ENCODE measurements at regions not wholly inside any gene's neighbourhood (a gene's known extent, or its start where the extent isn't known, plus 50 kb on each side); places are given as distances from the start of the nearest gene placed in this dataset.

DNA sequence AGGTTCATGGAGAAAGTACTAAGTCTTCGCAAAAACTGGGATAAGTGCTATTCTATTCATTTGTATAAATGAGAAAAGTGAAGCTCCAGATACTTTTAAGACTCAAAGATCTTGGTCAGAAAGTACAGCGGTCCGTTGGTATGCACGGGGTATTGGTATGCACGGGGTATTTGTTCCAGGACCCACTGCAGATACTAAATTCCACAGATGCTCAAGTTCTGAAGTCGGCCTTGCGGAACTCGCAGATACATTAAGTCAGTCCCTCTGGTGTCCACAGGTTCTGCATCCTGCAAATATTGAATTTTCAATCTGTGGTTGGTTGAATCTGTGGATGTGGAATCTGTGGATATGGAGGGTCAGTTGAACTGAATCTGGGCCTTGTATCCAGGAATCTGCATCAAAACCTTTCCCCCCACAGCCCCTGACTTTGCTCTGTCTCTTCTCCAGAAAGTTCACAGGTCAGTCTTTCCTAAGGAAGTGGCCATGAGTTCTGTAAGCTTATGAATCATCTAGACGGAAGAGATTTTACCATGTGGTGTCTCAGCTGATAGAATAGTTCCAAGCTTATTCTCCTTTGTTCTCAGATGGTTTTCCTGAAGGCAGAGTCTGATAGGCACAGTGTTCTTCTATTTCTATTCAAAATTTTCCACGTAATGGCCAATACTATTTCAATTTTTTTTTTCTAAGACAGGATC is 274.7 kb downstream of the NEDD1 start:
- no peak for DNase-seq (ENCODE audit: low spot score)

- DNase-seq (ENCODE audit: low spot score) = no peak
Observed at GRCh38 chr12:97182769-97183168, 275.7 kb downstream of the NEDD1 start.

DNA sequence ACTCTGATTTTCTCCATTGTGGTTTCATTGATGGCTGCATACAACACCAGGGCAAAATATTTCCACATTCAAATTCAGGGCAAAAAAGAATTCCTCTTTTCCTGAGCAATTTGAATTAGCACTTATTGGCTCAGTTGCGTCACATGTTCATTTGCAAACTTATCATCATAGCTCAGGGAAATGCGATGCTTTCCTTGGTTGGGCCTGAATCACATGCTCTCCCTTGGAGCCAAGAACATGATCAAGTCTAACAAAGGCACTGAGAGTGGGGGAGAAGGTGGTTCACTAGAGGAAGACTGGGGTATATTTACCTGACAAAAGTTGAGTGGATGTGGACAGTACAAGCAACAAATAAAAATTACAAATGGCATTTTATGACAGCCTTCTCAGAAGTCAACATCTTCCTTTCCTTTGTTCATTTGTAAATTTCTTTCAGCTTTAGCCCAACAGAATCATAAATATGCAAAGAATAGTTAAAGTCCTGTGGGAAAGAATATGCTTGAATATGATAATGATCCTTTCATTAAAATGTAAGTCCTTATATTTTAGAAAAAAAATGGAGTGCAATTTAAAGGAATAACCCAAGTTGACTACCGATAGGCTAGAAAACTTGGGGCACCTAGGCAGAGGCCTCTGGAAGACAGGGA is 277.2 kb downstream of the NEDD1 start:
- no peak for DNase-seq (ENCODE audit: low spot score)

- DNase-seq (ENCODE audit: low spot score) = no peak
Observed at GRCh38 chr12:97185567-97185966, 277.0 kb upstream of the RMST start.

GRCh38 chr12:97194546-97194945 is 268.1 kb upstream of the RMST start:
- DNase-seq (ENCODE audit: low spot score) = no peak

GRCh38 chr12:97200181-97200580 is 262.4 kb upstream of the RMST start:
- no peak for DNase-seq (ENCODE audit: low spot score)

GRCh38 chr12:97203408-97203807 is 259.2 kb upstream of the RMST start:
- DNase-seq (ENCODE audit: low spot score) = no peak

DNA sequence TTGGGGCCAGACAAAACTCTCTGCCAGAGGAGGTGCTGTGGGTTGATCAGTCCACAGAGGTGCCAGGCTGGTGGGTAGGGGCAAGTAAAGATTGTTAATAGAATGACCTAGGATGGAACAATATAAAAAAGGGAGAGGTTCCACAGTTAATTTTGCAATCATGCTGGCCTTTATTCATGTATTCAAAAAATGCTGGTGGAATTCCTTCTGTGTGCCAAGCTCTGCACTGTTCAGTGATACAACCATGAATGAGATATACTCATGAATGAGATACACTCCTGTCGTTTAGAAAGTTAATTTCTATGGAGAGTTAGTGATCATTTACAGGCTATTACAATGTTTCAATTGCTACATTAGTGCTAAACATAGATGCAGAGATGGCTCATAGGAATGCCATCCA is 252.6 kb upstream of the RMST start:
- no peak for DNase-seq (ENCODE audit: low spot score)

GRCh38 chr12:97211416-97211930 is 251.1 kb upstream of the RMST start:
- DNase-seq (ENCODE audit: low spot score) = no peak

DNA sequence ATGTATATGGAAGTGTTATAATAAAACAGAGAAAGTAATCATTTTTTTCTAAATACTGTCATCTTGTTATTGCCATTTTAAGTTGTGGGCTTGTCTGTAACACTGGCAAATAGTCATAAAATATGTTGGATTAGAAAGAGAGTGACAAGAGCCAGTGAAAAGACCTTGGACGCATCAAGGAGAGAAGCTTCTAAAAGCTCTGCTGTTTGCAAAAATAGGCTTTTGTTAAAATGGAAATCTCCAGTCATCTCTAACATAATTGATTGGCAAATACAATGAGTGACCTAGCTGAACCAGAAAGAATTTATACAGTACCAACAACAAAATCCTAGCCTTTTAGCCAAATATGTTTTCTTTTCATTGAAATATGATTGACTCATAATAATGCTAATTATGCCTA is 245.8 kb upstream of the RMST start:
- DNase-seq (ENCODE audit: low spot score) = no peak

- no peak for DNase-seq (ENCODE audit: low spot score)
Observed at GRCh38 chr12:97222391-97222790, 240.2 kb upstream of the RMST start.

DNA sequence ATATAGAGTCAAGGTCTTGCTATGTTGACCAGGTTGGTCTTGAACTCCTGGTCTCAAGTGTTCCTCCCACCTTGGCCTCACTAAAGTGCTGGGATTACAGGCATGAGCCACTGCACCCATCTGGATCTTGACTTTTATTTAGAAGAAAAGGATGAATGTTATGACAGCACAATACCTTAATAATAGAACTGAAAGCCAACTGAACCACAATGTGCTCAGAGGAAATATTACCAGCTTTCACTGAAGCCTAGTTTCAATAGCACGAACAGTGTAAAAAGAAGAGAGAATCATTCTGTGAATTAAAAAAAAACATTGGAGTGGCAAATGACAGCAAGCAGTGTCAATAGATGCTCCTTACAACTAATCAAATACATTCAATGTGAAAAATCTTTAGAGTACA is 239.2 kb upstream of the RMST start:
- DNase-seq (ENCODE audit: low spot score) = no peak

DNA sequence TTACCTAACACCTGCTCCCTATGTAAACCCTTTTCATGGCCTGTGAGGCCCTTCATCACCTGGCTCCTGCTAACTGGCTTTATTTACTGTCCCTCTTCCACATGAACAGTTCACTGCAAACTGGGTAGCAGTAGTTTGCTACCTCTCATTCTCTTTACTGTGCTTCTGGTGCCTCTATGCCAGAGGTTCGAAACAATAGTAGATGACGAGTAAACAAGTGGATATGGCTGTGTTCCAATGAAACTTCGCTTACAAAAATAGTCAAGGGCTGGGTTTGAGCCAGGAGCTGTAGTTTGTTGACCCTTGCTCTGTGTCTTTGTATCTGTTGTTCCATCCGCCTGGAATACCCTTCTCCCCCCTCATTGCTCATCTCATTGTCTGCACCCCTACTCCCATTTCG is 233.6 kb upstream of the RMST start:
- no peak for DNase-seq (ENCODE audit: low spot score)

DNA sequence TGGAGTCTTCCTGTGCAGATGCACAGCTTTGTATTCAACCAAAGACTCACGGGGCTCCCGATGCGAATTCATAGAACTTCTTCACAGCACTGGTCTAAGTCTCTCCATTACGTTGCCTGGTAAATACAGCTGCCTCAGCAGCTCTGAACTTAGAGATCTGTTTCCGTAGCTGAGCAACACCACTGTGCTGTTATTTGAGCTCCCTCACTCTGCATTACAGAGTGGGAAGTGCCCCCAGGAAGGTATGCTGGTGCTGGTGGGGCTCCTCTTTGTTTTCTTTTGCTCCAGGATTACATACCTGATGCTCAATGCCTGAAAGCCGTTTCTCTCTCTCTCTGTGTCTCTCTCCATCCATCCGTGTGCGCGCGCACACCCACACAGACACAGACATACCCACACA is 227.5 kb upstream of the RMST start:
- no peak for DNase-seq (ENCODE audit: low spot score)

GRCh38 chr12:97246368-97246767 is 216.2 kb upstream of the RMST start:
- no peak for DNase-seq (ENCODE audit: low spot score)

DNA sequence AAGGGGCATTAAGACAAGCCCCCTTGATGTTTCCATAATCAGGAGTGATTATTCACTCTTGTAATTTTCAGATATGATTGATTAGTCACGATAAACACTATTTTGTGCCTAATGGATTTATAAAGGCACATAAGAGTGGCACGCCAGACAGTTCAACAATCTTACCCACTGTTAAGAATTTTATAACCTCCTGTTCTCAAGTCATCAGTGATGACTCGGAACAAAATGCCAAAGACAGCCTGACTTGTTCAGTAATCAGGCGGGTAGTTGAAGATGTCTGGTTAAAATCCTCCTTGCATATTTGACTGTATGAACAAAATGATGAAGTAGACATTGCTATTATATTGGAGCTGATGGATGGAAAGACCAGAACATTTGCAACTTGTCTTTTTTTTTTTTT is 212.1 kb upstream of the RMST start:
- no peak for DNase-seq (ENCODE audit: low spot score)

GRCh38 chr12:97257726-97258125 is 204.9 kb upstream of the RMST start:
- no peak for DNase-seq (ENCODE audit: low spot score)

DNA sequence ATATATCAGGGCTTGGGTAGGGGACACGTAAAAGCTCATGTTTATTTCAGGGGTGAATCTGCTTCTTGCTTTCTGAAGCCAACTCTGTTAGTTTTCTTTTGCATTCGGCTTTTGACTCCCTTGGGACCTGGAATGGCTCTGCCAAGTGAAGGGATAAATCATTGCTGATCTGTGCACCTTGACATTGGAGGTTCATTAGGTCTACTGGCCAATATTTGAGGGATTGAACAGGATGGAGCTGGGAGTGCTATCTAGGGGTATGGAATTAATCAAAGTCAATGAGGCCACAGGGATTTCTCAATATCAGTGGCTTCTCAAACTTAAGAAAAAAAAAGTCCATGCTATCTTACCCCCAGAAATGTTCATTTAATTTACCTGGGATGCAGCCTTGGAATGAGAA is 203.5 kb upstream of the RMST start:
- no peak for DNase-seq (ENCODE audit: low spot score)

DNA sequence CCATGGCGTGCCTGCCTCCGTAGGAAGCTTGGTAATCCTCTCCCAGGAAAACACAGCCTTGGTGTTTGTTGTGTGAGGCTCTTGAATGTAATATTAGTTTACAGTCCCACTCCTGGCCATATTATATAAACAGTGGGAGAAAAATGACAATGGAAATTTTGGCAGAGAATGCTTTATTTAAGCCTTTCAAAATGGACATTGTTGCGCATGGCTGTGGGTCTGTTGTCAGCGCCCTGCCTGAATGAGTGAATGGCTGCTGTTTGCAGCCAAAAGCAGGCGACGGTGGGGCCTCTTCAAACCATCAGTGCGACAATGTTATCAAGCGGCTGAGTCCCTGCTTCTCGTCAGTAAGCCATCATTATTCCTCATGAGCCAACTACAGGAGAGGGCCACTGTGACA is 201.8 kb upstream of the RMST start:
- no peak for DNase-seq (ENCODE audit: low spot score)

DNA sequence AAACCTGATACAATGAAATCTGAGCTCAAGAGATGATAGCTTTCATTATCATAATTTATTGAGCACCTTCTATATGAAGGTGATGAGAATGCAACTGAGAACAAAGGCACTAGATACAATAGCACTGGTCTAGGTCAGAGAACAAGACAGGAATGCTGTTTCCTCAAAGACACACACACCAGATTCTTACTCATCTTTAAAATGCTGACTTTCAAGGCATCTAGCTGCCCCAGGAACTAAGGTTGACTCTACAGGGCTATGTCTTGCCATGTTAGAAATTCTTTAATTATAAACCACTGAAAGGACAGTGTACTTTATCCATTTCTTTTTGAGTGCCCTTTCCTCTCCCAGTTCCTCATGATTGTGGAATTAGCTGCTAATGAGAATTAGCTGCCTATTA is 195.4 kb upstream of the RMST start:
- no peak for DNase-seq (ENCODE audit: low spot score)

DNA sequence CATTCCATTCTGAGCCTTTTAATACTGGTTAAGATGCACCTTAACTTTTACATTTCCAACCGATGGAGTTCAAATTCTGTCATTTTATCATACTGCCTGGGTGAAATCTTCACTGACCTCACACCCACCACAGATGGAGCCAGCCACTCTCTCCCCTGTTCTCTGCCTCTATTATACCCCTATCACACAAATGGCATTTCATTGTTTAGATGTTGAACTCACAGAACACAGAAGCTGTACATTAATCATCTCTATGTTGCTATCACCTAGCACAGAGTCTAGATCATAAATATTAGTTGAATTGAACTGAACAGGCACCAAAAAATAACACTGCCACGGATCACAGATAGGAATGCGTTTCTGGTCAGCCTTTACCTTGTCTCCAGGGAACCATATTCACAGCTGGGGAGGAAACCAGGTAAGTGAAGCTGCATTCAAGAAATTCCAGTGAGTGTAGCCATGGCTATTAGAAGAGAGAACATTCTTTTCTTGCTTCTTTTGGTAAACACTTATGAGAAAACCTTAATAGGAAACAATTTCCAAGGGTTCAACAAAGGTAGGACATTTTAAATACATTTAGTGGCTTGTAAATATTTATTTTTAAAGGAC is 194.9 kb upstream of the RMST start:
- DNase-seq (ENCODE audit: low spot score) = no peak

DNA sequence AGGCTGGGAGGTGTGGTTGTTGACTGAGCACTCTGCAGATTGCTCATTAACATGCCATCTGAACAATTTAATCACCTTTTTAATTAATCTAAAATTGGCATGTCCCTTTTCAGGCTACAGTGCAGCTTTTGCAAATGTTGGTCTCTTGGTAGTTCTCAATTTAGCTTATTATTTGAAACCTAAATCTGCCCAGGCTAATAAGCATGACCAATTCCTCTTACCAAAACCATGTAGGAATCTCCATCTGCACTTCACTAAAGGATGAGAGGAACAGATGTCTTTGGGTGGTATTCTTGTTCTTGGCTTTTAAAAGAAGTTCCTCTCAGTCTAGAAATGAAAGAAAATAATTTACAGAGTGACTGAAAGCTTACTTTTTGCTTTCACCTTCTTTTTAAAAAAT is 190.1 kb upstream of the RMST start:
- no peak for DNase-seq (ENCODE audit: low spot score)

GRCh38 chr12:97274386-97274785 is 188.2 kb upstream of the RMST start:
- no peak for DNase-seq (ENCODE audit: low spot score)

- DNase-seq (ENCODE audit: low spot score) = no peak
Observed at GRCh38 chr12:97275256-97275655, 187.3 kb upstream of the RMST start.
